HG03097 (cell line): ENCODE measurements at regions not wholly inside any gene's neighbourhood (a gene's known extent, or its start where the extent isn't known, plus 50 kb on each side); places are given as distances from the start of the nearest gene placed in this dataset.

Experiments
- ATAC-seq: cut with Tn5 transposase; IDR thresholded peaks from one replicate; pipeline ENCODE4 v1.9.1; 2021; ENCODE audit not compliant: unreplicated experiment, low FRiP score

GRCh38 chr18:29326214-29326613, 1149.3 kb upstream of the CDH2 start:
- ATAC-seq: no peak

- ATAC-seq: no peak
Measured at GRCh38 chr18:29321561-29321960, 1144.6 kb upstream of the CDH2 start.

GRCh38 chr18:29313312-29313711, 1136.4 kb upstream of the CDH2 start:
- no peak for ATAC-seq

- no peak for ATAC-seq
Measured at GRCh38 chr18:29311580-29311979, 1134.7 kb upstream of the CDH2 start.

GRCh38 chr18:29309366-29309765, 1132.4 kb upstream of the CDH2 start:
- no peak for ATAC-seq

GRCh38 chr18:29307982-29308381, 1131.1 kb upstream of the CDH2 start:
- ATAC-seq: no peak

GRCh38 chr18:29307231-29307630, 1130.3 kb upstream of the CDH2 start:
- ATAC-seq: no peak

- ATAC-seq: no peak
Measured at GRCh38 chr18:29305516-29305915, 1128.6 kb upstream of the CDH2 start.

GRCh38 chr18:29301048-29301447, 1124.1 kb upstream of the CDH2 start:
- ATAC-seq: no peak

GRCh38 chr18:29285471-29285870, 1108.5 kb upstream of the CDH2 start:
- ATAC-seq: no peak

- no peak for ATAC-seq
Measured at GRCh38 chr18:29271501-29271900, 1094.6 kb upstream of the CDH2 start.

- no peak for ATAC-seq
Measured at GRCh38 chr18:29259838-29260237, 1082.9 kb upstream of the CDH2 start.

GRCh38 chr18:29254123-29254522, 1077.2 kb upstream of the CDH2 start:
- ATAC-seq: no peak

- ATAC-seq: no peak
Measured at GRCh38 chr18:29251681-29252080, 1074.8 kb upstream of the CDH2 start.

- no peak for ATAC-seq
Measured at GRCh38 chr18:29250843-29251242, 1073.9 kb upstream of the CDH2 start.

- ATAC-seq: no peak
Measured at GRCh38 chr18:29250259-29250658, 1073.3 kb upstream of the CDH2 start.

- no peak for ATAC-seq
Measured at GRCh38 chr18:29248805-29249204, 1071.9 kb upstream of the CDH2 start.

- no peak for ATAC-seq
Measured at GRCh38 chr18:29241199-29241598, 1064.3 kb upstream of the CDH2 start.

- ATAC-seq: no peak
Measured at GRCh38 chr18:29234751-29235150, 1057.8 kb upstream of the CDH2 start.

- no peak for ATAC-seq
Measured at GRCh38 chr18:29226213-29226612, 1049.3 kb upstream of the CDH2 start.

GRCh38 chr18:29225351-29225750, 1048.4 kb upstream of the CDH2 start:
- no peak for ATAC-seq

GRCh38 chr18:29218091-29218490, 1041.2 kb upstream of the CDH2 start:
- ATAC-seq: no peak

- ATAC-seq: no peak
Measured at GRCh38 chr18:29217124-29217915, 1040.4 kb upstream of the CDH2 start.
